ENCODE measurements at regions not wholly inside any gene's neighbourhood (a gene's known extent, or its start where the extent isn't known, plus 50 kb on each side); places are given as distances from the start of the nearest gene placed in this dataset.
"Not testable (repeated sequence)": the region's sequence is repeated elsewhere in the genome, so short reads cannot be mapped to it uniquely, and the experiment has no call there.

GRCh38 chr10:124324451-124324850 is 94.3 kb downstream of the OAT start:
- DNase-seq (ENCODE audit: low read depth, low spot score) = no peak

DNA sequence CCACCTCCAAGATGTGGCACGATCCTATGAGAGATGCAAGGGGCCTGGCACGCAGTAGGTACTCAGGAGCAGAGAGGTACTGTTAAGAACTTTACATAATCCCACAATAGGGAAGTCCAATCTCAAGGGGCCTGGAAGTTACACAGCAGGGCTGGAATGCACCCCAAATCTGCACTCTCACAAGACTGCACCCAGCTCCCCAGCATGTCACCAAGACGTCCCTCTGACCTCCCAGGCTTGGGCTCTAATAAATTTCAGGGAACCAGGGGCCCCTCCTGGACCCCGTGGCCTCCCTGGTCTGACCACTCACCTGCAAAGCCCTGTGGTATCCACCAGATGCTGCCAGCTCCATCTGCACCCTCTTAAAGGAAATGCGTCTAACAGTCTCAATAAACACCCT is 94.9 kb downstream of the OAT start:
- DNase-seq (ENCODE audit: low read depth, low spot score) = no peak

GRCh38 chr10:124323111-124323725 is 95.5 kb downstream of the OAT start:
- no peak for DNase-seq (ENCODE audit: low read depth, low spot score)

GRCh38 chr10:124322191-124322980 is 96.3 kb downstream of the OAT start:
- no peak for DNase-seq (ENCODE audit: low read depth, low spot score)

DNA sequence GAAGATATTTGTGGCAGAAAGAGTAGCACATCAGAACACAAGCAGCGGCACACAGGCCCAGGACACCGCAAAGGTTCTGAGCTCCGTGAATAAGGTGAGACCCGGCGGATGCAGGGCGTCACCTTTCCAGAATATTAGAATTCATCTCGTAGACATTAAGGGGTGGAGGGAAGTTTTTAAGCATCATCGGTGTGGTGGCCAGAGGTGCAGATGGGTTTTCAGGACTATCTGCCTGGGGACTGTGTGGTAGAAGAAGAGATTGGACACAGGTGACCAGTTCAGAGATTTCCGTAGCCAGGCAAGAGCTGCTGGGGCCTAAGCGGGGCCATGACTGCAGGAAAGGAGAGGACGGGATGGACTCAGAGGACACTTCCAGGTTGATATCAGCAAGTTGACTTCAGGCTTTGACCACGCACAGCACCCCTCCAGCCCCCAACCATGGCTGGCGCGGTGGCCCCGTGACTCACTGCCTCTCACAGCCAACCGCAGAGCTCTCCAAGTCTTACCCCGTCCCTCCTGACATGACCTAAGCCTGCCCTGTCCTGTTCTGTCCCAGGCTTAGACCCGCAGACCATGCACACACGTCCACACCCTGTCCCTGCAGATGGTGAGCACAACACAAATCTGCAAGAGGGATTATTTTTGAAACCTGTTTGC is 97.2 kb downstream of the OAT start:
- no peak for DNase-seq (ENCODE audit: low read depth, low spot score)

DNA sequence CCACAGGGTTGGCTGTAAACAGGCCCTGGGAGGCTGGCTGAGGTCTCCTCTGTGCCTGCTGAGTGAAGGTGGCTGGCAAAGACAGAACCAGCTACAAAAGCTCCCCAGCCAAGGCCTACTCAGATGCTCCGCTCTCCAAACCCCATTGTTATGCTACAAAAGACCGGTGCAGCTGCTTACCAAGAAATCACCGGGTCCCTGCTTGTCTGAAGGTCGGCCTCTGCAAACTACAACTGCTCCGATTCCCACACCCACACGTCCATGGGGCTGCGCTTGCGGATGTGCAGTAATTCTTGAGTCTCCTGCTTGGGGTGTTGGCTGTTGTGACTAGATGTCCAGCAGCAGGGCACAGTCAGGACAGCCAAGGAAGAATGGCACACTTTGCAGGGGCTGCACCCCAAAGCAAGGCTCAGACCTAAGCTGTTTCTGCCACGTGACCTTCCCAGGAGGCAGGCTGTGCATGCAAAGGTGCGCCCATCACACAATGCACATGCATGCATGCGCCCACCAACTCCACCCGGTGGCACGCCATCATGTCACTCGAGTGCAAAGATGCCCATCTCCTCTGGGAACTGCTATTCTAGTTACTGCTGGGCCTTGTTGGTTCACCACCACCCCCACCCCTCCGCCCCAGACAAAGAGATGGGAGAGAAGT is 97.8 kb downstream of the OAT start:
- DNase-seq (ENCODE audit: low read depth, low spot score) = no peak

DNA sequence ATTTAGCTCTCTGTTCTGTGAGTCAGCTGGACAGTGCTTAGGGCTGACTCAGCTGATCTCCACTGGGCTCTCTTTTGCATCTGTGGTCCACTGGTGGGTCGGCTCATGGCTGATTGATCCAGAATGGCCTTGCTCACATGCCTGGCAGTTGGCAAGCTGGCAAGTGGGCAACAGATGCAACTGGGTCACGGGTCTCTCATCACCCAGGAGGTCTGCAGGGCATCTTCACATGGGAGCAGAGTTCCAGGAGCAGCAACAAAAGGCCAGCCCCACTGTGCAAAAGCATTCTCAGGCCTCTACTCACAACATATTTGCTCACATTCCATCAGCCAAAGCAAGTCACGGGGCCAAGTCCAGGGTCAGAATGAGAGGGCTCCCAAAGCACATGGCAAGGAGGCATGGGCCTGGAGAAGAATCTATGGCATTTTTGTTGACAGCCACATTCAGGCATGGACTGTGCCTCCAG is 98.8 kb downstream of the OAT start:
- no peak for DNase-seq (ENCODE audit: low read depth, low spot score)

DNA sequence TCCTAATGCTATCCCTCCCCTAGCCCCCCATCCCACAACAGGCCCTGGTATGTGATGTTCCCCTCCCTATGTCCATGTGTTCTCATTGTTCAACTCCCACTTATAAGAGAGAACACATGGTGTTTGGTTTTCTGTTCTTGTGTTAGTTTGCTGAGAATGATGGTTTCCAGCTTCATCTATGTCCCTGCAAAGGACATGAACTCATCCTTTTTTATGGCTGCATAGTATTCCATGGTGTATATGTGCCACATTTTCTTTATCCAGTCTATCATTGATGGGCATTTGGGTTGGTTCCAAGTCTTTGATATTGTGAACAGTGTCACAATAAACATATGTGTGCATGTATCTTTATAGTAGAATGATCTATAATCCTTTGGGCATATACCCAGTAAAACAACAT is 99.2 kb downstream of the OAT start:
- not testable (repeated sequence) for DNase-seq (ENCODE audit: low read depth, low spot score)

GRCh38 chr10:124318811-124319210 is 99.9 kb downstream of the OAT start:
- DNase-seq (ENCODE audit: low read depth, low spot score) = no peak

GRCh38 chr10:124318076-124318475 is 100.6 kb downstream of the OAT start:
- DNase-seq (ENCODE audit: low read depth, low spot score) = no peak

DNA sequence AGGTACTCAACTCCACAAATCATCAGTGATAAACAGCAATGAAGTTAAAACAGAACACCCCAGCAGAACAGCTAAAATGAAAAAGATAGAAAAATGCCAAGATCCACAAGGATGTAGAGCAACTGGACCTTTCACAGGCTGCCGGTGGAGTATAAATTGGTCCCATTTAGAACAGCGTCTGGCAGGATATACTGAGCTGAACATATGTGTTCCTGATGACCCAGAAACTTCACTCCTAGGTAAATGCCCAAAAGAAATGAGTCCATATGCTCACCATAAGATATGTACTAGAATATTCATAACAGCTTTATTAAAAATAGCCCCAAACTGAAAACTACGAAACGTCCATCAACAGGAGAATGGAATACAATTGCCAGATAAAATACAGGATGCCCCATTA is 102.4 kb downstream of the OAT start:
- no peak for DNase-seq (ENCODE audit: low read depth, low spot score)

GRCh38 chr10:124315591-124316270 is 103.0 kb downstream of the OAT start:
- no peak for DNase-seq (ENCODE audit: low read depth, low spot score)

- no peak for DNase-seq (ENCODE audit: low read depth, low spot score)
Measured at GRCh38 chr10:124313374-124313773, 105.3 kb downstream of the OAT start.

DNA sequence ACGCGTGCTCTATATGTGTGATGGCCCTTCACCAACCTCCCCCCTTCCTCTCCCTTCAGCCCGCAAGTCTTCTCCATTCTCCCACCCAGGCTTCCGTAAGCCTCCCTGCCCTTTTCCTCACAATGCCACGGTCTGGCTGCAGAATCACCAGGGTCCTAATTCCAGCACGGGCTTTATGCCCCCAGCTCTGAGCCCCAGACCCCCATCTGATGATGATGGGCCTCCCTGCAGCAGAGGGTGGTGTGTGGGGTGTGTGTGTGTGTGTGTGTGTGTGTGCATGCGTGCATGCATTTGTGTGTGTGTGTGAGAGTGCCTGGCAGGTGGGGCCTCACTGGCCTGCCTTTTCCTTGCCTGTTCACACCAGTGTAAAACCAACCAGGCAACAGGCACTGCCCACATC is 109.9 kb downstream of the OAT start:
- DNase-seq (ENCODE audit: low read depth, low spot score) = no peak

GRCh38 chr10:124308056-124308645 is 110.6 kb downstream of the OAT start:
- no peak for DNase-seq (ENCODE audit: low read depth, low spot score)

GRCh38 chr10:124307591-124307990 is 111.1 kb downstream of the OAT start:
- DNase-seq (ENCODE audit: low read depth, low spot score) = no peak

DNA sequence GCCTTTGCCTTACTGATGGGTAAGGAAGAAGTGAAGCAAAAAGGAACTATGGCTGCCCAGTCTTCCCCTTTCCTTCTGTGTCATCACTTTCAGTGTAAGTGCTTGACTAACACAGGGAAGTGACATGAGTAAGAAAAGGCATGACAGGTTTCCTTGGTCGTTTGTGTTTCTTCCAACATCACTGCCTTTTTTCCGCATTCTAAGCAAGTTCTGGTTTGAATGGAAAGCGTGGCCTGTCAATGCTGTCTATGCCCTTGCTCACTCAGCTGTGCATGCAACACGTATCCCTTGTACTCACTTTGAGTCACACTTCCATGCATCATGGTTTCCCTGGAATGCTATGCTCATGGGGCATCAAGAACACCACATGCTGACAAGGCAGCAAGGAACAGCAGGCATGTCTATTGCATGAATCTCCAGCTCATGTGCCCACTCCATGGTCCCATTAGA is 111.8 kb downstream of the OAT start:
- DNase-seq (ENCODE audit: low read depth, low spot score) = no peak

DNA sequence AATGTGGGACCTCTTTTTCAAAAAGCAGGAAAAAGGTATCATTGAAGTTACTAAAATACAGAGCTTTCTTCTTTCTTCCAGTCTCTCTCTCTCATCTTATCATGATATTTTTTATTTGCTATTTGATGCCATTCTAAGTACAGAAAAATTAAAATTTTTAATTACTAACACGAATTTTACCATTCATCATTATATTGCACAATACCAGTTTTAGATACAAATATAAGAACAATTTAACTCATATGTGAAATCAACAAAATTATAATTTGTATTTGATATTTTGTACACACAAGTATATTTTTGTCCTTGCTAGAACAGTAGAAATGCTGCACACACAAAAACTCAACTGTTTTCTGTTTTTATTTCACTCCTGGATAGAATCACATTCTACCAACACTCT is 112.2 kb downstream of the OAT start:
- DNase-seq (ENCODE audit: low read depth, low spot score) = no peak

- DNase-seq (ENCODE audit: low read depth, low spot score) = no peak
Measured at GRCh38 chr10:124305984-124306383, 112.7 kb downstream of the OAT start.

DNA sequence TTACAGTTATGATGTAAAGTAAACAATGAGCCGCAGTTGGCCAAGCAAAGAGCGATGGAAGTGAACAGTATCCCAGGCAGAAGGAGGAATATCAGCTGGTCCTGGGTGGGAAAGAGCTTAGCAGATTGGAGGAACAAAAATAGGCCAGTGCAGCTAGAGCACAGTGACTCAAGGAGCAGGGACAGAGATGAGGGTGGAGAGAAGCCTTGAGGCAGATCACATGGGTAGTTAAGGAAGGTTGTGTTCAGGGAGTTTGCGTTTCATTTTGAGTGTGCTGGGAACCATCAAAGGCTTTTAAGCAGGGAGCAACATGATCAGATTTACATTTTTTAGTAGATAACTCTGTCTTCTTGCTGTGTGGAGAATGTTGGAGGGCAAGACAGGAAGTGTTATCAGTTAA is 113.6 kb downstream of the OAT start:
- no peak for DNase-seq (ENCODE audit: low read depth, low spot score)

Measured in ELF-1 (cell line).